Neural progenitor cell (in vitro differentiated cells): ENCODE measurements at regions not wholly inside any gene's neighbourhood (a gene's known extent, or its start where the extent isn't known, plus 50 kb on each side); places are given as distances from the start of the nearest gene placed in this dataset.

Experiments used
- EZH2 ChIP-seq: fragments of 200-600 bp; sonication (generic); IDR thresholded peaks from 2 replicates; pipeline ENCODE4 v1.6.1; 2017; ENCODE audit warnings: antibody characterized with exemption, mild to moderate bottlenecking, moderate library complexity
- EZH2phosphoT487 ChIP-seq: fragments of 200-600 bp; sonication (generic); IDR thresholded peaks from 2 replicates; pipeline ENCODE4 v1.6.1; 2017; ENCODE audit warnings: antibody characterized with exemption
- TF ChIP-seq, protein P1 (sequence below): fragments of 200-600 bp; sonication (generic); IDR thresholded peaks from 2 replicates; pipeline ENCODE4 v1.5.1; 2017; ENCODE audit warnings: antibody characterized with exemption, mild to moderate bottlenecking

DNA sequence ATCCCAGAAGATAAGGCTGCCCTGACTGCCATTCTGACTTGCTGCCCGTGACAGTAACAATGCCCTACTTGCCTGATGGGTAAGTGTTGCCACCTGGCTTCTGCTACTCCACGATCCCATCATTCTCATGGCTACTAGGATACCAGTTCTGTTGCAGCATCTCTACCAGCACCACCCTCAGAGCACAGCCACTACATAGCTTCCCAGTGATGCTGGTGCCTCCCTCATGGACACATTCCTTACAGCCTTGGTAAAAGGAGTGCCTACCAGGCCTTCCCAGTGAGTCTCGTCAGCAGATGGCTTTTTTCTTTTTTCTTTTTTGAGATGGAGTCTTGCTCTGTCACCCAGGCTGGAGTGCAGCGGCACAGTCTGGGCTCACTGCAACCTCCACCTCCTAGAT lies 84.4 kb upstream of the CMKLR1 start:
- TF ChIP-seq, protein P1, sequence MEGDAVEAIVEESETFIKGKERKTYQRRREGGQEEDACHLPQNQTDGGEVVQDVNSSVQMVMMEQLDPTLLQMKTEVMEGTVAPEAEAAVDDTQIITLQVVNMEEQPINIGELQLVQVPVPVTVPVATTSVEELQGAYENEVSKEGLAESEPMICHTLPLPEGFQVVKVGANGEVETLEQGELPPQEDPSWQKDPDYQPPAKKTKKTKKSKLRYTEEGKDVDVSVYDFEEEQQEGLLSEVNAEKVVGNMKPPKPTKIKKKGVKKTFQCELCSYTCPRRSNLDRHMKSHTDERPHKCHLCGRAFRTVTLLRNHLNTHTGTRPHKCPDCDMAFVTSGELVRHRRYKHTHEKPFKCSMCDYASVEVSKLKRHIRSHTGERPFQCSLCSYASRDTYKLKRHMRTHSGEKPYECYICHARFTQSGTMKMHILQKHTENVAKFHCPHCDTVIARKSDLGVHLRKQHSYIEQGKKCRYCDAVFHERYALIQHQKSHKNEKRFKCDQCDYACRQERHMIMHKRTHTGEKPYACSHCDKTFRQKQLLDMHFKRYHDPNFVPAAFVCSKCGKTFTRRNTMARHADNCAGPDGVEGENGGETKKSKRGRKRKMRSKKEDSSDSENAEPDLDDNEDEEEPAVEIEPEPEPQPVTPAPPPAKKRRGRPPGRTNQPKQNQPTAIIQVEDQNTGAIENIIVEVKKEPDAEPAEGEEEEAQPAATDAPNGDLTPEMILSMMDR: no peak
- TF ChIP-seq EZH2 (no peak), EZH2phosphoT487 (no peak)
